Activated T-helper 2 cell treated with anti-CD3 and anti-CD28 coated beads, Interferon-gamma antibody, Interleukin-2, Interleukin-4, amounts not matched to agents 10 μg/mL and 5 μg/mL and 100 μg/mL, durations not matched to agents 14 hours and 24 hours and 36 hours (primary cell): ENCODE measurements at regions not wholly inside any gene's neighbourhood (a gene's known extent, or its start where the extent isn't known, plus 50 kb on each side); places are given as distances from the start of the nearest gene placed in this dataset.

Experiments
- DNase-seq: peaks from one replicate; pipeline ENCODE4 v3.0.0; 2021; ENCODE audit warnings: low spot score
- H3K27ac Mint-ChIP-seq: one replicate; pipeline ENCODE4 v1.8.0; 2021; ENCODE audit warnings: mixed read lengths
- H3K27me3 Mint-ChIP-seq: one replicate; pipeline ENCODE4 v1.8.0; 2021; ENCODE audit warnings: low read depth, mixed read lengths
- H3K36me3 Mint-ChIP-seq: one replicate; pipeline ENCODE4 v1.8.0; 2021; ENCODE audit warnings: low read depth, mixed read lengths
- H3K4me1 Mint-ChIP-seq: one replicate; pipeline ENCODE4 v1.8.0; 2021; ENCODE audit warnings: low read depth, mixed read lengths
- H3K4me3 Mint-ChIP-seq: one replicate; pipeline ENCODE4 v1.8.0; 2021; ENCODE audit warnings: low read depth, mild to moderate bottlenecking, moderate library complexity, mixed read lengths
- H3K9me3 Mint-ChIP-seq: one replicate; pipeline ENCODE4 v1.8.0; 2021; ENCODE audit warnings: mixed read lengths
- intact Hi-C: fragments of 100-400 bp; cut with micrococcal nuclease; formaldehyde crosslinking; loops from one replicate; pipeline ENCODE4 v1.15.1; 2023

DNA sequence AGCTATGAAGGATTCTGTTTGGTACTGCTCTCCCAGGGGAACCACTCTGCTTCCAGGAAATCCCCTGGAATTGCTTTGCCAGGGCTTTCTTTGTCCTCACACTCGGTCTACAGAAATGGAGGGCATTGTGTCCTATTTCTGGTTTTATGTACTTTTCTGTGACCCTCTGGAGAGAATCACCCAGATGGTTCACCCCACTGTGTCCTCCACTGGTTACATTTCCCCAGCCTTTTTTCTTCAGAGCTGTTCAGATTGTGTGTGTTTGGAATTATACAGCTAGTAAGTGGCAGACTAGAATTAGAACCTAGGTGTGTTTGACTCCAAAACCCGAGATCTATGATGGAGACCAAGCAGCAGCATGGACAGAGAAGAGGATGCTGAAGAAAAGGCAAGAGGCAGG lies 80.8 kb downstream of the CD164 start:
- no peaks in the 10 kb centered on the region for H3K36me3 Mint-ChIP-seq
- peaks cover 23% of the 10 kb centered on the region for H3K4me1 Mint-ChIP-seq
- DNase-seq = no peak
- no peaks in the 10 kb centered on the region for H3K9me3 Mint-ChIP-seq
- no peak overlapping the region for H3K4me3 Mint-ChIP-seq
- no peaks in the 10 kb centered on the region for H3K27me3 Mint-ChIP-seq
- no peak overlapping the region for H3K27ac Mint-ChIP-seq
- intact Hi-C loops = loop anchor here (10.0 kb wide), 1 partner anchor 117 kb away; no protein-coding TSS in a partner anchor

DNA sequence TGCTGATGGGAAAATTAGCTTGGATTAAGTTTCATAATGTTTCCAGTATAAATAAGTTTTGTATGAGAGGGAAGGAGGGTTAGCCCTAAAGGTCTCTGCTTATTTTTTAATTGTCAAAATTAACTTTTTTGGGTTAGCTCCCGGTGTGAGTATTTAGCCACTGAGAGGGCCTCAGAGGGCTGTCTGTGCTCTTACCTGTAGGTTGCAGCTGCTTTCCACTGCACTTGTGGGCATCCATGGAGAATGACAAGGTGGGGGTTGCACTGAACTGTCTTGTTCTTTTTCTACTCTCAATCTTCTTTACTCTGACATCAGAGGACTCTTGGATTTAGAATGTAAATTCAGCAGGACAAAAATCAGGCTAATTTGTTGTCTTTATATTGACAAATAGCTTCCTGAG lies 81.4 kb downstream of the CD164 start:
- intact Hi-C loops = loop anchor here (10.0 kb wide), 1 partner anchor 116 kb away; no protein-coding TSS in a partner anchor
- Mint-ChIP-seq H3K36me3 (no peaks in the 10 kb centered on the region), H3K9me3 (no peaks in the 10 kb centered on the region), H3K27ac (no peak overlapping the region), H3K4me3 (no peak overlapping the region), H3K4me1 (peaks cover 19% of the 10 kb centered on the region), H3K27me3 (no peaks in the 10 kb centered on the region)
- no peak for DNase-seq

DNA sequence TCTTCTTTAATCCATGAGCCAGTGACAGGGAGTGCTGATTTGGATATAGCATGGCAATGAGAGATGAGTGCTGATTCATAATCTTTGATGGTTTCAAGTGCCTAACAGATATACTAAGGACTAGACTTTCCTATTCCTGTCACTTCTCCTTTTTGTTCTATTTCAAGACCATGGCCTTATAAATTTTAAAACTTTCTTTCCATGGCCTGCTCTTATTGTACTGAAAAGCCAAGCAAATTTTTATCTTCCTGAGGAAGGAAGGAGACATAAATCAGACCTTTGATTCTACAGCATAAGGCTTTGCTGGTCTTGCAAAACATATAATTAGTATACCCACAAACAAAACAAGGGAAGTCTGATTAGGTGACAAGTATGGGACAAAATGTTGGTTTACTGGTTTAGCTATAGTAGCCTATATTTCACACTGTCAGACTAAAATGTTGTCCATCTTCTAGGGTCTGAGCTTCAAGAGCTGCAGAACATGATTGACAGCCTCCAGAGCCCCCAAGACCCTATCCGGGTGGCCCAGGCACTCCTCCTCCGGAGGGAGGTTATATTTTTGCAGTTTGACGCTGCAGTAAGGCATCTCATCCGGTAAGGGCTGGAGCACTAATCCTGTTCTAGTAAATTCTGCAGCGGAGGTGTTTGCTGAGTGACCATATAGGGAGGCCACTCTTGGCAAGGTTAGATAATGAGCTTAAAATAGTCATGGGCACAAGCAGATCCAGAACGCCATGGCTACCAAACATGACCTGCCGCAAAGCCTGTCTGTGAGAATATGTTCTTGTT lies 82.3 kb downstream of the CD164 start:
- Mint-ChIP-seq H3K27ac (no peak overlapping the region), H3K27me3 (no peaks in the 10 kb centered on the region), H3K4me1 (peaks cover 17% of the 10 kb centered on the region), H3K4me3 (no peak overlapping the region), H3K9me3 (no peaks in the 10 kb centered on the region), H3K36me3 (no peaks in the 10 kb centered on the region)
- intact Hi-C loops = loop anchor here (10.0 kb wide), 1 partner anchor 115 kb away; no protein-coding TSS in a partner anchor
- DNase-seq = no peak

DNA sequence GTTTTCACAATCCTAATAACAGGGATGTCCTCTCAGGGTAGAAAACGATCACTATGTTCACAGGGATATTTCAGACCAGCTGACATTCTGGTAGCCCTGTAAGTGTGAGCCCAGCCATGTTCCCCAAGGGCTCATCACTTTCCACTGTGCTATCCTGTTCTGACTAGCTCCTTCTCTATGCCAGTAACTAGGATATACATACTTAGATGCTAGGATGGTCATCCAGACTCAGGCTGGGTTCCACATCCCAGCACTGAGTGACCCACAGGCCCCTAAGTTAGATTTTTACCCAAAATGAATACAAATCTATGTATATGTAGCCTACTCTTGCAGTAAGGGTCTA lies 83.0 kb downstream of the CD164 start:
- Mint-ChIP-seq H3K4me3 (no peak overlapping the region), H3K4me1 (peaks cover 9% of the 10 kb centered on the region), H3K27ac (no peak overlapping the region), H3K36me3 (no peaks in the 10 kb centered on the region), H3K9me3 (no peaks in the 10 kb centered on the region), H3K27me3 (no peaks in the 10 kb centered on the region)
- DNase-seq = no peak
- intact Hi-C loops = no loop called here

DNA sequence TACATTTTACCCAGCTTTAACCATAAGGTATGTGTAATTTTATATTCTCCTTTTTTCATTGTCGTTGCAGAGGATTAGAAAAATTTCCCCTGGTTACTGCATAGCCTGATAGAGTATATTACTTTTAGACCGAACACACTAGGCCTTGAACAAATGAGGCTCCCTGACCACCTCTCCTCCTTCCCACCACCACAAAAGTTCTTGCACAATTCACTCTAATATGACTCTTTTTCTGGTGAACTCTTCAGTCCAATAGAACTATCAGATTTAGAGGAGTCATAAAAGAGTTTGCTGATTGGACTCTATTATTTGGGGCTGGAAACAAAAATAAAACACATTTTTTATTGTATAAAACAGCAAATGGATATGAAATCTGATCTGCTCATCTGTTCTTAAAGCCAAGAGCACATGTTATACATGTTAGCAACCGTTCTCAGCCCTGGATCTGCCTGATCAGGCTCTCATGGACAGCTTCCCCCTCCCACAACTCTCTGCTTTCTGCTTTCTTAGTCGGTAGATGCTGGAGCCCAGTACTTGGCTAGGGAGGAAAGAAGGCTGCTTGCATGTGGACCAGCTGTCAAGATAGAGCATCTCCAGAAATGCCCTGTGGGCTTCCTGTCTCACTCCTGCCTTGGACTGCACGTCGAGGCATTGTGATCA lies 83.5 kb downstream of the CD164 start:
- no peak for DNase-seq
- H3K36me3 Mint-ChIP-seq = no peaks in the 10 kb centered on the region
- H3K27me3 Mint-ChIP-seq = peaks cover 2% of the 10 kb centered on the region
- H3K4me1 Mint-ChIP-seq = peaks cover 4% of the 10 kb centered on the region
- intact Hi-C loops = no loop called here
- no peaks in the 10 kb centered on the region for H3K9me3 Mint-ChIP-seq
- H3K4me3 Mint-ChIP-seq = no peak overlapping the region
- H3K27ac Mint-ChIP-seq = no peak overlapping the region

DNA sequence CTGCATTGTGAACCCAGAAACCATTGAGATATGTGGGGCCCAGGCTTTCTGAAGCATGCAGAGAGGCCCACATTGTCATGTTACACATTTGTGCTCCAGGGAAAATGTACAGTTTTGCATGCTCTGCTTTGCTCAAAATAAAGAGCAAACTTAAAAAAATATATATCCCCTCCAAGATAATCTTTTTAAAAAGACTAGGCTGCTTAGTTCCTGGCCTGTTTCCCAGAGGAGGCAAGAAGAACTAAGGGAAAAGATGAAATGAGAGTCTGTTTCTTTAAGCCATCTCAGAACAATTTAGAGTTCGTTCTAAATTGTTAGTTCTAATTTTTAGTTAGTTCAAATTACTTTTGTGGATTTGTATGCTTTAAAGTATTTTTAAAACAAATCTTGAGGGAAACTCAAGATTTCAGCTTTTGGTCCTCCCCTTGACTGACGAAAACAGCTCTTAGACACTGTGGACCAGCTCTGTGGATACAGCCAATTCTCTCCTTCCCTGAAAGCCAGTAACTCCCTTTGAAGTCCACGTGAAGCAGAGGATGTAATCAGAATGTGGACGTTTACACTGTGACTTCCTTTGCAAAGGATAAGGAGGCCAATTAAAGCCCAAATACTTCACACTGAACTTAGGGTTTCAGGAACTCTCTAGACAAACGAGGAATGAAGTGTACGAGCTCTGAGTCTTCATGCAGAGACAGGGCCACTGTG lies 84.7 kb downstream of the CD164 start:
- H3K4me3 Mint-ChIP-seq = no peak overlapping the region
- H3K27me3 Mint-ChIP-seq = peaks cover 2% of the 10 kb centered on the region
- intact Hi-C loops = no loop called here
- H3K4me1 Mint-ChIP-seq = peaks cover 2% of the 10 kb centered on the region
- DNase-seq = no peak
- H3K27ac Mint-ChIP-seq = no peak overlapping the region
- H3K36me3 Mint-ChIP-seq = no peaks in the 10 kb centered on the region
- no peaks in the 10 kb centered on the region for H3K9me3 Mint-ChIP-seq

DNA sequence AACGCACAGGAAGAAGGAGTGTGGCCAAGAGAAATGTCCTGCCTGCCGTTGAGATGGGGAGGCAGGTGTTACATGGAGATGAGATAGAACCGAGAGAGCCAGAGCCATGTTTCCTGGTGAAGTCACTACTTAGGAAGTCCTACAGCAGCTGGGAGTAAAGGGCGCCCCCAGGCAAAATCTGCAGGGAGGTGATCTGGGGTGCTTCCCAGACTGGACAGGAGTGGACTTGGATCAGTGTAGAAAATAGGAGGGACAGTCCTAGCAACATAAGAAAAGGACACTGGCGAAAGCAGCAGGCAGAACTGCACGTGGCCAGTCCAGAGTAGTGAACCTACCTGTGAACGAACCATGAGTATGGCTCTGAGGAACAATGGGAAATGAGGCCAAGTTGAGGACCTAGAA lies 85.3 kb downstream of the CD164 start:
- H3K27ac Mint-ChIP-seq = no peak overlapping the region
- peaks cover 2% of the 10 kb centered on the region for H3K27me3 Mint-ChIP-seq
- no peaks in the 10 kb centered on the region for H3K36me3 Mint-ChIP-seq
- H3K4me1 Mint-ChIP-seq = peaks cover 2% of the 10 kb centered on the region
- intact Hi-C loops = no loop called here
- DNase-seq = no peak
- no peak overlapping the region for H3K4me3 Mint-ChIP-seq
- H3K9me3 Mint-ChIP-seq = no peaks in the 10 kb centered on the region

DNA sequence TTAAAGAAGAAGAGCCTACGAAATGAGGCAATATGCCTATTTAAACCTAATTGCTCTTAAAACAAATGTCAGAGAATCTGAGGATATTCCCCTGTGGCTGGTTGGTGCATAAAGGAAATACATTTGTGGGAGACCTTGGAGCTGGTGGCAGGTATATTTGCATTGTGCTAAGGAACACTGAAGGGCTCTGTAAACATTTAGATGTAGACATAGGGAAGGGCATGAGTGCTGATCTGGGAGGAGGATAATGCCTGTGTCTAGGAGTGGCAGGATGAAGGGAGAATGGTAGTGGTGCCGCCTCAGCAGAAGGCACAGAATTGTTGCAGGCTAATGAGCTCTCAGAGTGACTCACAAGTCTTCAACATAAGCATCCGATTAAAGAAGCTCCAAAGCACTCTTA lies 85.8 kb downstream of the CD164 start:
- H3K27me3 Mint-ChIP-seq = peaks cover 2% of the 10 kb centered on the region
- intact Hi-C loops = no loop called here
- DNase-seq = no peak
- H3K4me3 Mint-ChIP-seq = no peak overlapping the region
- no peaks in the 10 kb centered on the region for H3K9me3 Mint-ChIP-seq
- no peaks in the 10 kb centered on the region for H3K36me3 Mint-ChIP-seq
- H3K27ac Mint-ChIP-seq = no peak overlapping the region
- H3K4me1 Mint-ChIP-seq = peaks cover 2% of the 10 kb centered on the region

DNA sequence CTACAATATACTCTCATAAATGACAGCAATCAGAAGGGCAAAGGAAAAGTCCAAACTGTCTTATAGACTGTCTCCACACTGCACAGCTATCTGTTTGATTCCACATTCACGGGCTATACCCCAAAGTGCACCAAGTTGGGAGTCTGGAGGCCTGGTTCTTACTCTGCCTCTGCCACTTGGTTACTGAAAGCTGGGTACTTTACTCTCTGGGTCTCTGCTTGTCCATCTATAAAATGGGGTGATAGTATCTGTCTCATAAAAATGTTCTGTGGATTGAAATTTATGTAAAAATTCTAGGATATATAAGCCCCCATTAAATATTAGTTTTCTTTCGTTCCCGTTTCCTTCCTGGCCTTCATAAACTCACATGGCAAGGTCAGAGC lies 86.5 kb downstream of the CD164 start:
- H3K9me3 Mint-ChIP-seq = no peaks in the 10 kb centered on the region
- peaks cover 2% of the 10 kb centered on the region for H3K27me3 Mint-ChIP-seq
- H3K36me3 Mint-ChIP-seq = no peaks in the 10 kb centered on the region
- H3K27ac Mint-ChIP-seq = no peak overlapping the region
- no peak for DNase-seq
- intact Hi-C loops = no loop called here
- H3K4me3 Mint-ChIP-seq = no peak overlapping the region
- peaks cover 2% of the 10 kb centered on the region for H3K4me1 Mint-ChIP-seq

DNA sequence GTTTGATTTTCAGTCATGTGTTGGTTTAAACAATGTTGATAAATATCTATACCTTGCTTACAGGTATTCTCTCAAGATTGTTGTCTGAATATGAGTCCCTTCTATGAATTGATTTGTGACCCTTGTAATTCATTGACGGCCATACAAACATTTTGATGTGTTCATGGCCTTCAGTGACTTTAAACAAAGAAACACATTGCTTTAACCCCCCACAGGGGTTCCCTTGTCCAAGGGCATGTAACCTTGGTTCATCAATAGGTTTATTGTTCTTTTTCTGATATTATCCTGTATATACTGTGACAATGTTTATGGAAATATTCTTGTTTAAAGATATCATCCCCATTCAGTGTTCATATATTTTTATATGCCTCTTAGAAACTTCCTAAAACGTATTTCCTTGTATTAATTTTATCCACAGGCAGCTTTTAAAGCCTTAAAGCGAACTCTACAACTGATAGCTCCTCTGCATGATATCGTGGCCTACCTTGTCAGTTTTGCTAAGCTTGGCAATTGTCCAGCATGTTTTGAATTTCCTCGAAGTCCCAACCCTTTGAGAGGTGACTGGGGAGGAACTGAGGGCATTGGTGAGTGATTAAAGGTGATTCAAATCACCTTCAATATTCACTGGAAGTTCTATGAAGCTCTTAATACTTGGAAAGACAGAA lies 87.0 kb downstream of the CD164 start:
- H3K4me3 Mint-ChIP-seq = no peak overlapping the region
- intact Hi-C loops = no loop called here
- DNase-seq = no peak
- H3K4me1 Mint-ChIP-seq = peaks cover 2% of the 10 kb centered on the region
- no peak overlapping the region for H3K27ac Mint-ChIP-seq
- no peaks in the 10 kb centered on the region for H3K9me3 Mint-ChIP-seq
- H3K27me3 Mint-ChIP-seq = peaks cover 2% of the 10 kb centered on the region
- H3K36me3 Mint-ChIP-seq = no peaks in the 10 kb centered on the region

DNA sequence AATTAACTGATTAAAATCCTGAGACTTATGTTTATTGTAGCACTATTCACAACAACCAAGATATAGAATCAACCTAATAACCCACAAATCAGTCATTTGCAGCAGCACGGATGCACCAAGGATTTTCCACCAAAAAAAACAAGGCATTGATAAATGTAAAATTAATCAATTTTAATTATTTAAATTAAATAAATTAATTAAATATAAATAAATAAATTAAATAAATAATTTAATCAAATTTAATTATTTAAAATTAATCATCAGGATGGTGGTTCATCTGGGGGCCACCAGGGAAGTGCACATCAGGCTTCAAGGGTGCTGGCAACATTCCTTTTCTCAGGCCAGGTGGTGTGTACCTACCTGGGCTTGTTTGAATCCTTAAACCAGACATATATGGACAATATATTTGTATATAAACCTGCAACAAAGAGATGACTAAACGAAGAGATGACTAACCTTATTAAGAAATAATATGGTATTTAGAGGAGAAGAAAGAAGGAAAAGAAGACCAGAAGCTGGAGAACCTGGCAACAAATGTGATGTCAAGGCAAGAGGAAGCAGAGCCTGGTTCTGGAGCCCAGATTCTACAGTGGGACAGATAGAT lies 89.2 kb downstream of the CD164 start:
- H3K4me3 Mint-ChIP-seq = no peak overlapping the region
- no peaks in the 10 kb centered on the region for H3K36me3 Mint-ChIP-seq
- H3K9me3 Mint-ChIP-seq = no peaks in the 10 kb centered on the region
- no peak for DNase-seq
- no peak overlapping the region for H3K27ac Mint-ChIP-seq
- H3K4me1 Mint-ChIP-seq = peaks cover 2% of the 10 kb centered on the region
- intact Hi-C loops = no loop called here
- peaks cover 2% of the 10 kb centered on the region for H3K27me3 Mint-ChIP-seq

DNA sequence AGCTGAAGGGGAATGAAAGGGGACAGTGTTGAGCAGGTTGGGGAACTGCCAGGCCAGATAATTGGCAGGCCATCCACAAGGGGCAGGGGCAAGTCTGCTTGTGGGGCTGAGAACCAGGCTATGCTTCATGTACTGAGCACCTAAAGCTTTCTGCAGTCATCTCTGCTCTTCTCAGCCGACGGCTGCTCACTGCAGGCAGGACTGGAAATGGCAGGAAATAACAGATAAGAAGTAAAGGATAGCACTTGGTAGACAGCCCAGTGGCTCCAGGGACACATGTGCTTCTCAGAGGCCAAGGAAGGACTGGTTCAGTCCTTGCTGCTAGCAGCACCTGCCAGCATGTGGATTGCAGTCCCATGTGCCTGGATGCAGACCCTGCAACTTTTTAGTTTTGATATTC lies 89.8 kb downstream of the CD164 start:
- Mint-ChIP-seq H3K36me3 (no peaks in the 10 kb centered on the region), H3K4me1 (peaks cover 2% of the 10 kb centered on the region), H3K27me3 (peaks cover 2% of the 10 kb centered on the region), H3K9me3 (no peaks in the 10 kb centered on the region), H3K4me3 (no peak overlapping the region), H3K27ac (no peak overlapping the region)
- intact Hi-C loops = no loop called here
- DNase-seq = no peak
